ENCODE measurements at regions not wholly inside any gene's neighbourhood (a gene's known extent, or its start where the extent isn't known, plus 50 kb on each side); places are given as distances from the start of the nearest gene placed in this dataset.

DNA sequence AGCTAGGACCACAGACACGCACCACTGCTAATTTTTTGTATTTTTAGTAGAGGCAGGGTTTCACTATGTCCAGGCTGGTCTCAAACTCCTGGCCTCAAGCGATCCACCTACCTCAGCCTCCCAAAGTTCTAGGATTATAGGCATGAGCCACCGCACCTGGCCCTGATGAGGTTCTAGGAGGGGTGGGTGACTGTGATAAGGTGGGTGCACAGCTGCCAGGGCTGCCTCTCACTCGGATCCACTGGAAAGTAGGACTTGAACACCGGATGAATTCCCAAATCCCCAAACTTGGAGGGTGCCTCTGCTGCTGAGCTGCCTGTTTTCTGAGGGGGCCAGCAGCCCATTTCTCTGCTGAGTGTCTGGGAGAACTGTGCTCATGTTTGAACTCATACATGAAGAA lies 68.2 kb upstream of the PARP1 start (continued):
- TF ChIP-seq ZNF335 (CRISPR knock-in tag; IDR thresholded peaks at IDR 0.05) (no peak), EZH2 (conservative IDR thresholded peaks at IDR 0.05; ENCODE audit: low read depth, low read length) (no peak), ZFP37 (CRISPR knock-in tag; IDR thresholded peaks at IDR 0.05; ENCODE audit: borderline replicate concordance) (no peak), PAWR (CRISPR knock-in tag; IDR thresholded peaks at IDR 0.05; ENCODE audit: borderline replicate concordance) (no peak), JUND (CRISPR knock-in tag; IDR thresholded peaks at IDR 0.05) (no peak), ZNF83 (CRISPR knock-in tag; IDR thresholded peaks at IDR 0.05; ENCODE audit: borderline replicate concordance) (no peak)
- TF ChIP-seq, protein P1, sequence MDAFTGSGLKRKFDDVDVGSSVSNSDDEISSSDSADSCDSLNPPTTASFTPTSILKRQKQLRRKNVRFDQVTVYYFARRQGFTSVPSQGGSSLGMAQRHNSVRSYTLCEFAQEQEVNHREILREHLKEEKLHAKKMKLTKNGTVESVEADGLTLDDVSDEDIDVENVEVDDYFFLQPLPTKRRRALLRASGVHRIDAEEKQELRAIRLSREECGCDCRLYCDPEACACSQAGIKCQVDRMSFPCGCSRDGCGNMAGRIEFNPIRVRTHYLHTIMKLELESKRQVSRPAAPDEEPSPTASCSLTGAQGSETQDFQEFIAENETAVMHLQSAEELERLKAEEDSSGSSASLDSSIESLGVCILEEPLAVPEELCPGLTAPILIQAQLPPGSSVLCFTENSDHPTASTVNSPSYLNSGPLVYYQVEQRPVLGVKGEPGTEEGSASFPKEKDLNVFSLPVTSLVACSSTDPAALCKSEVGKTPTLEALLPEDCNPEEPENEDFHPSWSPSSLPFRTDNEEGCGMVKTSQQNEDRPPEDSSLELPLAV (CRISPR knock-in tag; conservative IDR thresholded peaks at IDR 0.05; ENCODE audit: low read depth) = no peak

DNA sequence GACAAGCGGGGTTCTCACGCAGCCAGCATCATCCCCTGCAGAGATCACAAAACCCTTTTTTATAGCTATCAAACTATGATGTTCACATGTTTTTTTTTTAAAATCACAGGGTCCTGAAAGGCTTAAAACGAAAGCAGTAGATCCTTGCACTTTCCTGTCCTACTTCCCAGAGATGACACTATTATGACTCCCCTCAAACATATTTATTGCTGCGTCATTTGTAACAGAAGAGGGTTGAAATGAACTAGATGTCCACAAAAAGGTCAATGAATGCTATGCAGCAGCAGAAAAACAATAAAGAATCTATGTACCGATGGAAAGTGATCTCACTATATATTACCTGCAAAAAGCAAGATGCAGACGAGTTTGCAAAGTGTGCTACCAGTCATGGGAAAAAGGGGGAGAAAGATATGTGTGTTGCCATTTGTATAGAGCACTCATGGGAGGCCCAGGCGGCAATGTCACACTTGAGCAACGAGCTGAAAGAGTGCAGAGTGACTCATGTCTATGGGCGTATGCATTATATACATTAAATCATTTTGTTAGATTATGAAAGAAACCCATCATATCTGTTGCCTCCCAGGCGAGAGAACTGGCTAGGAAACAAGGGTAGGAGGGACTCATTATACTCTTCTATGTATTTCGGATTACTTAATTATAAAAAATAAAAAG lies 68.9 kb upstream of the PARP1 start:
- ATAC-seq (no peak), FAIRE-seq (no peak), DNase-seq (ENCODE audit: low spot score) (no peak)
- BruUV-seq (replicated peaks) = no TSS peak
- H3K4me3 ChIP-seq (replicated peaks in 1 of 3; ENCODE audit: insufficient read depth in 1 of 3, low read depth in 2 of 3, low read length in 3 of 3) = no peak overlapping the region
- peaks cover 0 to 68% of the 10 kb centered on the region in 2 experiments; a peak in 3 of 5 replicates for H3K27me3 ChIP-seq (ENCODE audit: control insufficient read depth in 1 of 2, insufficient read depth in 2 of 2, low read length in 2 of 2)
- H3K9me3 ChIP-seq (ENCODE audit: low read length) = no peaks in the 10 kb centered on the region
- no peak overlapping the region for H3K9ac ChIP-seq (ENCODE audit: insufficient read depth, low read depth, low read length)
- intact Hi-C loops (cut with micrococcal nuclease; ENCODE audit: unreplicated experiment) = no loop called here
- POLR2A ChIA-PET = no interaction called here
- H3K4me1 ChIP-seq (ENCODE audit: insufficient read depth, low read length) = peaks cover 29% of the 10 kb centered on the region
- H3K79me2 ChIP-seq (ENCODE audit: insufficient read depth, low read length) = no peaks in the 10 kb centered on the region
- WGBS (ENCODE audit: low lambda C conversion rate) = 59% methylated on average over 11 of the region's 11 CpGs
- H4K20me1 ChIP-seq (ENCODE audit: insufficient read depth, low read length) = peaks cover 2% of the 10 kb centered on the region; the same call in 1 of the 2 replicates
- H3K4me2 ChIP-seq (ENCODE audit: low read depth, low read length) = no peak overlapping the region
- H3K27ac ChIP-seq (ENCODE audit: extremely low read length, insufficient read depth, low read length) = no peak overlapping the region
- no peaks in the 10 kb centered on the region for H3K36me3 ChIP-seq (replicated peaks in 1 of 2; ENCODE audit: control insufficient read depth in 1 of 2, insufficient read depth in 2 of 2, low read length in 2 of 2)
- CTCF ChIA-PET (ENCODE audit: low intra/inter-chr PET ratio, low total read pairs) = no interaction called here
- in situ Hi-C loops (cut with HindIII; ENCODE audit: extremely low pct_ligation_motif_present, low pct_unique_long_range_greater_than_20kb) = no loop called here
- H2AFZ ChIP-seq (ENCODE audit: low read length) = no peak overlapping the region
- no peak for TF ChIP-seq ZMYM2 (CRISPR knock-in tag; IDR thresholded peaks at IDR 0.05)
- TF ChIP-seq ARHGAP35 (CRISPR knock-in tag; IDR thresholded peaks at IDR 0.05; ENCODE audit: borderline replicate concordance) = no peak
- TF ChIP-seq PITX1 (CRISPR knock-in tag; IDR thresholded peaks at IDR 0.05) = no peak
- TF ChIP-seq ZNF713 (CRISPR knock-in tag; IDR thresholded peaks at IDR 0.05) = no peak
- TF ChIP-seq, protein P2, sequence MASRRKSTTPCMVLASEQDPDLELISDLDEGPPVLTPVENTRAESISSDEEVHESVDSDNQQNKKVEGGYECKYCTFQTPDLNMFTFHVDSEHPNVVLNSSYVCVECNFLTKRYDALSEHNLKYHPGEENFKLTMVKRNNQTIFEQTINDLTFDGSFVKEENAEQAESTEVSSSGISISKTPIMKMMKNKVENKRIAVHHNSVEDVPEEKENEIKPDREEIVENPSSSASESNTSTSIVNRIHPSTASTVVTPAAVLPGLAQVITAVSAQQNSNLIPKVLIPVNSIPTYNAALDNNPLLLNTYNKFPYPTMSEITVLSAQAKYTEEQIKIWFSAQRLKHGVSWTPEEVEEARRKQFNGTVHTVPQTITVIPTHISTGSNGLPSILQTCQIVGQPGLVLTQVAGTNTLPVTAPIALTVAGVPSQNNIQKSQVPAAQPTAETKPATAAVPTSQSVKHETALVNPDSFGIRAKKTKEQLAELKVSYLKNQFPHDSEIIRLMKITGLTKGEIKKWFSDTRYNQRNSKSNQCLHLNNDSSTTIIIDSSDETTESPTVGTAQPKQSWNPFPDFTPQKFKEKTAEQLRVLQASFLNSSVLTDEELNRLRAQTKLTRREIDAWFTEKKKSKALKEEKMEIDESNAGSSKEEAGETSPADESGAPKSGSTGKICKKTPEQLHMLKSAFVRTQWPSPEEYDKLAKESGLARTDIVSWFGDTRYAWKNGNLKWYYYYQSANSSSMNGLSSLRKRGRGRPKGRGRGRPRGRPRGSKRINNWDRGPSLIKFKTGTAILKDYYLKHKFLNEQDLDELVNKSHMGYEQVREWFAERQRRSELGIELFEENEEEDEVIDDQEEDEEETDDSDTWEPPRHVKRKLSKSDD (CRISPR knock-in tag; IDR thresholded peaks at IDR 0.05; ENCODE audit: low read depth) = no peak
- TF ChIP-seq, protein P3, sequence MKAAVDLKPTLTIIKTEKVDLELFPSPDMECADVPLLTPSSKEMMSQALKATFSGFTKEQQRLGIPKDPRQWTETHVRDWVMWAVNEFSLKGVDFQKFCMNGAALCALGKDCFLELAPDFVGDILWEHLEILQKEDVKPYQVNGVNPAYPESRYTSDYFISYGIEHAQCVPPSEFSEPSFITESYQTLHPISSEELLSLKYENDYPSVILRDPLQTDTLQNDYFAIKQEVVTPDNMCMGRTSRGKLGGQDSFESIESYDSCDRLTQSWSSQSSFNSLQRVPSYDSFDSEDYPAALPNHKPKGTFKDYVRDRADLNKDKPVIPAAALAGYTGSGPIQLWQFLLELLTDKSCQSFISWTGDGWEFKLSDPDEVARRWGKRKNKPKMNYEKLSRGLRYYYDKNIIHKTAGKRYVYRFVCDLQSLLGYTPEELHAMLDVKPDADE (CRISPR knock-in tag; IDR thresholded peaks at IDR 0.05) = no peak
- no peak for TF ChIP-seq SCMH1 (CRISPR knock-in tag; IDR thresholded peaks at IDR 0.05; ENCODE audit: borderline replicate concordance)
- TF ChIP-seq ZNF766 (CRISPR knock-in tag; IDR thresholded peaks at IDR 0.05; ENCODE audit: borderline replicate concordance) = no peak
- no peak for TF ChIP-seq YY1 (IDR thresholded peaks at IDR 0.05; ENCODE audit: insufficient read depth, insufficient replicate concordance, low read depth, low read length)
- TF ChIP-seq ZNF432 (CRISPR knock-in tag; IDR thresholded peaks at IDR 0.05; ENCODE audit: borderline replicate concordance) = no peak
- TF ChIP-seq, protein P4, sequence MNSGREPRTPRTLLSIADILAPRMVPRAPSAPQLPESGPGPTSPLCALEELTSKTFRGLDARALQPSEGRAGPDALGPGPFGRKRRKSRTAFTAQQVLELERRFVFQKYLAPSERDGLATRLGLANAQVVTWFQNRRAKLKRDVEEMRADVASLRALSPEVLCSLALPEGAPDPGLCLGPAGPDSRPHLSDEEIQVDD (CRISPR knock-in tag; IDR thresholded peaks at IDR 0.05; ENCODE audit: borderline replicate concordance) = no peak
